ENCODE measurements at regions not wholly inside any gene's neighbourhood (a gene's known extent, or its start where the extent isn't known, plus 50 kb on each side); places are given as distances from the start of the nearest gene placed in this dataset.

DNA sequence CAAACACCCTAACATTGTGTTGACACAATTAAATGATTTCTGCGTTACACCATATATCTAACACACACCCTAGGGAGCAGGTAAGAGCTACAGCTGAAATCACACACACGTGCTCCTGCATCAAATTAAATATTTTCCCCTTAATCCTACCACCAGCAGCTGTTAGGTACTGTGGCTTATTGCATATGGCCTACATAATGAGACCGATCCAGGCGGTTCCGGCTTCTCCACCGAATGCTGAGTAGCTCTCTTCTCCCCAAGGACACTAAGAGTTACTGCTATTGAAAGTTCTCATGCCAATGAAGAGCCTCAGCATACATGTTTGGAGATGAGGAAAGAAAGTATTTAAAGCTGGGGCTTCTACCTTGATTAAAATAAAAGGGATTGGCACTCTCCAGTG, 472.2 kb upstream of the STXBP6 start:
- no peak overlapping the region for H3K4me3 Mint-ChIP-seq
- H3K36me3 Mint-ChIP-seq (ENCODE audit: low read depth), result no peaks in the 10 kb centered on the region
- H3K4me1 Mint-ChIP-seq, result no peaks in the 10 kb centered on the region
- ATAC-seq (no peak), DNase-seq (no peak)
- H3K27ac Mint-ChIP-seq, result no peak overlapping the region
- H3K27me3 Mint-ChIP-seq, result no peaks in the 10 kb centered on the region
- no peaks in the 10 kb centered on the region for H3K9me3 ChIP-seq (ENCODE audit: control insufficient read depth, low read length, poor library complexity, severe bottlenecking)

GRCh38 chr14:25521616-25522015, 471.7 kb upstream of the STXBP6 start:
- ATAC-seq (no peak), DNase-seq (no peak)
- no peaks in the 10 kb centered on the region for H3K27me3 Mint-ChIP-seq
- no peaks in the 10 kb centered on the region for H3K36me3 Mint-ChIP-seq (ENCODE audit: low read depth)
- no peak overlapping the region for H3K27ac Mint-ChIP-seq
- no peak overlapping the region for H3K4me3 Mint-ChIP-seq
- no peaks in the 10 kb centered on the region for H3K4me1 Mint-ChIP-seq
- H3K9me3 ChIP-seq (ENCODE audit: control insufficient read depth, low read length, poor library complexity, severe bottlenecking), result no peaks in the 10 kb centered on the region

DNA sequence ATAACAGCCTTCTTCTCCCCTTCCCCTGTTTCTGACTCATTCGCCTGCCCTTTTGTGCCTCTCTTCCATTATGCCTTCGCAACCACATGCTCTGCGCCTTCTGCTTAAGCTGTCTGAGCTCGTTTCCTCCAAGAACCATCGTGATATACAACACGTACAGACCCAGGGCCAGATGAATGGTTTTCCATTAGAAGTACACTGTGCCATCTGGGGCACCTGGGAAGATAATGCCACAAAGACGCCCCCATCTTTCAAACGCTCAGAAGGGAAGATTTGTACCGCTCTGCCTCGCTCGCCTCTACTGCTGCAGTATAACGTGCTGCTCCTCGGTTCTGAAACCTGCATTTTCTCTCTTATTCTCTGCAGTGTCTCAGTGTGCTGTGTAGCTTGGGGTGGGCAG, 470.9 kb upstream of the STXBP6 start:
- DNase-seq, result no peak
- ATAC-seq, result no peak
- Mint-ChIP-seq H3K4me3 (no peak overlapping the region), H3K27me3 (no peaks in the 10 kb centered on the region), H3K27ac (no peak overlapping the region), H3K36me3 (ENCODE audit: low read depth) (no peaks in the 10 kb centered on the region), H3K4me1 (no peaks in the 10 kb centered on the region)
- no peaks in the 10 kb centered on the region for H3K9me3 ChIP-seq (ENCODE audit: control insufficient read depth, low read length, poor library complexity, severe bottlenecking)

GRCh38 chr14:25518364-25518763, 468.4 kb upstream of the STXBP6 start:
- no peaks in the 10 kb centered on the region for H3K4me1 Mint-ChIP-seq
- ATAC-seq (no peak), DNase-seq (no peak)
- H3K27ac Mint-ChIP-seq, result no peak overlapping the region
- no peak overlapping the region for H3K4me3 Mint-ChIP-seq
- H3K36me3 Mint-ChIP-seq (ENCODE audit: low read depth), result no peaks in the 10 kb centered on the region
- H3K9me3 ChIP-seq (ENCODE audit: control insufficient read depth, low read length, poor library complexity, severe bottlenecking), result no peaks in the 10 kb centered on the region
- H3K27me3 Mint-ChIP-seq, result no peaks in the 10 kb centered on the region

- no peaks in the 10 kb centered on the region for H3K9me3 ChIP-seq (ENCODE audit: control insufficient read depth, low read length, poor library complexity, severe bottlenecking)
- Mint-ChIP-seq H3K4me1 (no peaks in the 10 kb centered on the region), H3K36me3 (ENCODE audit: low read depth) (no peaks in the 10 kb centered on the region), H3K27ac (no peak overlapping the region), H3K4me3 (no peak overlapping the region), H3K27me3 (no peaks in the 10 kb centered on the region)
- DNase-seq (no peak), ATAC-seq (no peak)
Measured at GRCh38 chr14:25516838-25517237, 466.9 kb upstream of the STXBP6 start.

DNA sequence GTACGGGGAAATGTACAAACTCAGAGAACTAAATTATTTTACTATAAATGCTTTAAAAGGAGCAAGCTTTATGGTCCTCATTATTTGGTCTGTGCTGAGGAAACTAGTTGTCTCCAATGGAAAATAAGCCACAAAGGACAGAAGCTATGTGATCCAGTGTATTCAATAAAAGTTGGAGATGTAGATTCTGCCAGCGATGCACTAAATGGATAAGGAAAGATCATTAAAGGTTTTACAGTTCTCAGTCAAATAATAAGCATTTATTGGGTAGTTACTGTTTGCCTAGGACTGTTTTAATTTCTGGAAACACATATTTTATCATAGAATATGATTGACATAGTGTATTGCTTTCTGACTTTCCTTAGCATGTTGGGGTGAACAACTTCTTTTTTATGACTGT, 458.9 kb upstream of the STXBP6 start:
- Mint-ChIP-seq H3K4me1 (no peaks in the 10 kb centered on the region), H3K27ac (no peak overlapping the region), H3K27me3 (no peaks in the 10 kb centered on the region), H3K36me3 (ENCODE audit: low read depth) (no peaks in the 10 kb centered on the region), H3K4me3 (no peak overlapping the region)
- DNase-seq (no peak), ATAC-seq (no peak)
- H3K9me3 ChIP-seq (ENCODE audit: control insufficient read depth, low read length, poor library complexity, severe bottlenecking), result no peaks in the 10 kb centered on the region

DNA sequence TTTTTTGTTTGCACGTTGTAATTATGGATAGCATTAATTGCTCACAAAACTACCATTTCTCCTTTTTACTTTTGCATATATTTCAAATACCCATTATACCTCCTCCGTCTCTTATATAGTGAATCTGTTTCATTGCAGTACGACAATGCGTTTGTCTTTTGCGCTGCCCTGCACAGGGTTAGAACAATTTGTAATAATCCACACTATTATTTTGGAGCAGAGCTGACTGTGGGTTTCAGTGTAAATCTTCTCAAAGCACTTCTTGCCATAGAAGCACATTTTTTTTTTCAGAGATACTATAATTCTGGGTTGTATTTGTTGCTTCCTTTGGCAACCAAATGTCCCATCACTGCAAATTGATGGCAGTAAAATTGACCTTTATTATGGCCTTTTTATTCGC, 451.8 kb upstream of the STXBP6 start:
- Mint-ChIP-seq H3K4me3 (no peak overlapping the region), H3K27ac (no peak overlapping the region), H3K27me3 (no peaks in the 10 kb centered on the region), H3K36me3 (ENCODE audit: low read depth) (no peaks in the 10 kb centered on the region), H3K4me1 (no peaks in the 10 kb centered on the region)
- DNase-seq, result no peak
- ATAC-seq, result no peak
- H3K9me3 ChIP-seq (ENCODE audit: control insufficient read depth, low read length, poor library complexity, severe bottlenecking), result no peaks in the 10 kb centered on the region

DNA sequence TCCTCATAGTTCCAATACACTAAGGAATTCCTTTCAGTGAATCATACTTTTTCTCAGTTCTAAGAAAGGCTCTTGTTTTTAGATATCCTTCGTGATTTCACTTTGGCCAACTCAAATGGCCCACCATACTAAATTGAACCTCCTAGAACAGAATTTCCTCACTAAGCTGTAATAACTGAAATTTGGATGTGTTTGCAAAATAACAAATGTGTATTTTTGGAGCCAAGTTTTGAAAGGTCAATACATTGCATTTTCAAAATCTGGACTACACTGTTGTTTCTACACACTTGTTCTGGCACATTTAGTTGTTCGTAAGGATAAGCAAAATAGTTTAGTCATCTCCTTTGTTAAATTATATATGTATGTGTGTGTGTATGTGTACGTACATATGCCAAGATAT, 439.0 kb upstream of the STXBP6 start:
- no peak overlapping the region for H3K27ac Mint-ChIP-seq
- no peaks in the 10 kb centered on the region for H3K27me3 Mint-ChIP-seq
- ATAC-seq (no peak), DNase-seq (no peak)
- H3K9me3 ChIP-seq (ENCODE audit: control insufficient read depth, low read length, poor library complexity, severe bottlenecking), result no peaks in the 10 kb centered on the region
- H3K36me3 Mint-ChIP-seq (ENCODE audit: low read depth), result no peaks in the 10 kb centered on the region
- no peaks in the 10 kb centered on the region for H3K4me1 Mint-ChIP-seq
- H3K4me3 Mint-ChIP-seq, result no peak overlapping the region

DNA sequence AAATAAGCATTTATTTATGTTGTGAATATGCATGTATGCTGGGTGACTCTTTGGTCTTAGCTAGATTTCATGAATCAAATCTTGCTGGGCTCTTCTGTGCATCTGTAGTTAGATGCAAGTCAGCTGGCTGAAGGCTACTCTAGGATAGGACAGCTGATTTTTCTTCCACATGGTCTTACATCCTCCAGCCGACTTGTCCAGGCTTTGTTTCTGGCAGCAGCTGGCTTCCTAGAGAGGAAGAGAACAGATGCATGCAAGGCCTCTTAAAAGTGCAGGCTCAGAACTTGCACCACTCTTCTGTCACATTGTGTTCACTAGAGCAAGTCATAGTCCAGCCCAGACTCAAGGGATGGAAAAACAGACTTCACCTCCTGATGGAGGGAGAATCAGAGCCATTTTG, 435.4 kb upstream of the STXBP6 start:
- H3K27me3 Mint-ChIP-seq, result no peaks in the 10 kb centered on the region
- H3K4me1 Mint-ChIP-seq, result no peaks in the 10 kb centered on the region
- no peak overlapping the region for H3K27ac Mint-ChIP-seq
- ATAC-seq, result no peak
- no peak overlapping the region for H3K4me3 Mint-ChIP-seq
- no peaks in the 10 kb centered on the region for H3K9me3 ChIP-seq (ENCODE audit: control insufficient read depth, low read length, poor library complexity, severe bottlenecking)
- no peak for DNase-seq
- no peaks in the 10 kb centered on the region for H3K36me3 Mint-ChIP-seq (ENCODE audit: low read depth)

DNA sequence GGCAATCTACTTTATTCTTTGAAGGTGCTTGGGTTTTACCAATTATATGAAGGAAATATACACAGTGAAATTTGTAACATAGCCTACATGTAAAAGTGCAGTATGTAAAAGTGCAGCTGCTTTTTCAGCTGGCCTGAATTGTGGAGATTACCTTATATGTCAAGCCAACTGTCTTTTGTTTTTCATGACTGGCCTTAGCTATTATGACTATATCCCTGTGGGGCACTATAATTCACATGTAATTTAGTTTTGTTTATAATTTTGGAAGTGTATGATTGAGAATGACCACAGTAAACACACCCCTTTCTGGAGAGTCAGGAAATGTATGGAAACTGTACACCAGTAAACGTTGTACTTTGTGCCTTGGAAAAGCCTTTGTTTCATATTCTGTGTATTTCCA, 435.0 kb upstream of the STXBP6 start:
- Mint-ChIP-seq H3K4me1 (no peaks in the 10 kb centered on the region), H3K36me3 (ENCODE audit: low read depth) (no peaks in the 10 kb centered on the region), H3K27ac (no peak overlapping the region), H3K27me3 (no peaks in the 10 kb centered on the region), H3K4me3 (no peak overlapping the region)
- H3K9me3 ChIP-seq (ENCODE audit: control insufficient read depth, low read length, poor library complexity, severe bottlenecking), result no peaks in the 10 kb centered on the region
- ATAC-seq, result no peak
- no peak for DNase-seq

- H3K9me3 ChIP-seq (ENCODE audit: control insufficient read depth, low read length, poor library complexity, severe bottlenecking), result no peaks in the 10 kb centered on the region
- Mint-ChIP-seq H3K4me3 (no peak overlapping the region), H3K36me3 (ENCODE audit: low read depth) (no peaks in the 10 kb centered on the region), H3K27me3 (no peaks in the 10 kb centered on the region), H3K27ac (no peak overlapping the region), H3K4me1 (no peaks in the 10 kb centered on the region)
- DNase-seq, result no peak
- no peak for ATAC-seq
Measured at GRCh38 chr14:25484235-25484634, 434.3 kb upstream of the STXBP6 start.

- Mint-ChIP-seq H3K4me3 (no peak overlapping the region), H3K4me1 (no peaks in the 10 kb centered on the region), H3K27me3 (no peaks in the 10 kb centered on the region), H3K36me3 (ENCODE audit: low read depth) (no peaks in the 10 kb centered on the region), H3K27ac (no peak overlapping the region)
- DNase-seq (no peak), ATAC-seq (no peak)
- H3K9me3 ChIP-seq (ENCODE audit: control insufficient read depth, low read length, poor library complexity, severe bottlenecking), result peaks cover 2% of the 10 kb centered on the region
Measured at GRCh38 chr14:25477316-25478098, 427.6 kb upstream of the STXBP6 start.

DNA sequence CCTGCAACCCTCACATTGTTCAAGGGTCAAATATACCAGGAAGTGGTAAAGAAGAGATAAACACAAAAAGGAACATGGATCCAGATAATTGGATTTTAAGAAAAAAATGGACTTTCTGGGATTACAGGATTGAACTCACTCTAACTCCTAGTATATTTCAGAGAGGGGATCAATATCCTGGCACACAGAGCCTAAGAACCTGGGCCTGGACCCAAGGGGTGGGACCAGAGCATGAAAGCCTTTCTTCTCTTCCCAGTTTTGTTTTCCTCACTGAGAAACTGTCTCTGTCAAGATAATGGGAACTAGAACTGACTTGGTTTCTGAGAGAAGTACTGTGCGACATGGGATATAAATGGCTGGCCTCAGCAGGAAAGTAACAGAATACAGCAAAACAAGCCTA, 422.8 kb upstream of the STXBP6 start:
- H3K4me1 Mint-ChIP-seq, result no peaks in the 10 kb centered on the region
- no peak overlapping the region for H3K4me3 Mint-ChIP-seq
- DNase-seq (no peak), ATAC-seq (no peak)
- H3K27me3 Mint-ChIP-seq, result no peaks in the 10 kb centered on the region
- peaks cover 2% of the 10 kb centered on the region for H3K9me3 ChIP-seq (ENCODE audit: control insufficient read depth, low read length, poor library complexity, severe bottlenecking)
- no peak overlapping the region for H3K27ac Mint-ChIP-seq
- no peaks in the 10 kb centered on the region for H3K36me3 Mint-ChIP-seq (ENCODE audit: low read depth)

- H3K36me3 Mint-ChIP-seq (ENCODE audit: low read depth), result no peaks in the 10 kb centered on the region
- H3K9me3 ChIP-seq (ENCODE audit: control insufficient read depth, low read length, poor library complexity, severe bottlenecking), result no peaks in the 10 kb centered on the region
- no peak overlapping the region for H3K4me3 Mint-ChIP-seq
- no peaks in the 10 kb centered on the region for H3K4me1 Mint-ChIP-seq
- ATAC-seq, result no peak
- no peaks in the 10 kb centered on the region for H3K27me3 Mint-ChIP-seq
- DNase-seq, result no peak
- no peak overlapping the region for H3K27ac Mint-ChIP-seq
Measured at GRCh38 chr14:25464772-25465171, 414.8 kb upstream of the STXBP6 start.

Data from T-helper 17 cell (primary cell).